ENCODE measurements at regions not wholly inside any gene's neighbourhood (a gene's known extent, or its start where the extent isn't known, plus 50 kb on each side); places are given as distances from the start of the nearest gene placed in this dataset.
"Not testable (repeated sequence)": the region's sequence is repeated elsewhere in the genome, so short reads cannot be mapped to it uniquely, and the experiment has no call there.

- DNase-seq, result no peak
Observed at GRCh38 chr2:120502761-120503160, 156.8 kb downstream of the INHBB start.

GRCh38 chr2:120503206-120503792, 157.4 kb downstream of the INHBB start:
- no peak for DNase-seq

- DNase-seq, result no peak
Observed at GRCh38 chr2:120503793-120504571, 158.0 kb downstream of the INHBB start.

- DNase-seq, result no peak
Observed at GRCh38 chr2:120504936-120505705, 159.2 kb downstream of the INHBB start.

GRCh38 chr2:120508567-120509041, 162.7 kb downstream of the INHBB start:
- DNase-seq, result no peak

- DNase-seq, result no peak
Observed at GRCh38 chr2:120509213-120509815, 163.4 kb downstream of the INHBB start.

GRCh38 chr2:120509991-120510735, 164.2 kb downstream of the INHBB start:
- no peak for DNase-seq

GRCh38 chr2:120510751-120511395, 164.9 kb downstream of the INHBB start:
- no peak for DNase-seq

- DNase-seq, result no peak
Observed at GRCh38 chr2:120511536-120511935, 165.6 kb downstream of the INHBB start.

GRCh38 chr2:120511947-120512710, 166.2 kb downstream of the INHBB start:
- no peak for DNase-seq

GRCh38 chr2:120513776-120514357, 167.9 kb downstream of the INHBB start:
- no peak for DNase-seq

- DNase-seq, result no peak
Observed at GRCh38 chr2:120514521-120514920, 168.6 kb downstream of the INHBB start.

GRCh38 chr2:120515066-120515758, 169.3 kb downstream of the INHBB start:
- not testable (repeated sequence) for DNase-seq

- no peak for DNase-seq
Observed at GRCh38 chr2:120515759-120516678, 170.1 kb downstream of the INHBB start.

- no peak for DNase-seq
Observed at GRCh38 chr2:120516679-120517314, 170.9 kb downstream of the INHBB start.

- DNase-seq, result no peak
Observed at GRCh38 chr2:120517751-120518469, 172.0 kb downstream of the INHBB start.

- no peak for DNase-seq
Observed at GRCh38 chr2:120518819-120519218, 172.9 kb downstream of the INHBB start.

- DNase-seq, result no peak
Observed at GRCh38 chr2:120519469-120519868, 173.5 kb downstream of the INHBB start.

All from activated T-cell treated with anti-CD3 and anti-CD28 coated beads for 4 hours (primary cell).